T-cell (primary cell): ENCODE measurements at regions not wholly inside any gene's neighbourhood (a gene's known extent, or its start where the extent isn't known, plus 50 kb on each side); places are given as distances from the start of the nearest gene placed in this dataset.

Source experiments
- ATAC-seq, 4 experiments: fragments of 200-7000 bp in 3 of 4; fragments of 150-1000 bp in 1 of 4; cut with Tn5 transposase; replicated peaks in 1 of 4; 1 replicate in 3 of 4; 2 replicates in 1 of 4; pipeline ENCODE4 v1.10.0; 2021; ENCODE audit warnings: moderate library complexity in 3 of 4, mild to moderate bottlenecking in 2 of 4, moderate number of reproducible peaks in 1 of 4
- CTCF ChIA-PET, 2 donors: fragments of 300-600 bp; sonication (Branson Sonifier 250); formaldehyde crosslinking; loops; one replicate each; lab custom pipeline; 2022; ENCODE audit warnings: antibody characterized with exemption in 2 of 2; lab: Charles Lee
- POLR2A ChIA-PET, 2 donors: fragments of 300-600 bp; sonication (Branson Sonifier 250); formaldehyde crosslinking; loops; one replicate each; lab custom pipeline; 2022; ENCODE audit warnings: antibody characterized with exemption in 2 of 2; lab: Charles Lee
- DNase-seq, 35 experiments: peaks; one replicate each; pipeline versions ENCODE4 v3.0.0 to v3.0.0-alpha.2; 2013 to 2023
- H3K27ac ChIP-seq: one replicate; pipeline ENCODE4 v1.5.1; 2013; ENCODE audit warnings: low read length
- H3K27me3 ChIP-seq, 2 experiments: replicated peaks in 1 of 2; 1 replicate in 1 of 2; 2 replicates in 1 of 2; pipeline versions ENCODE4 v1.6.1 to v1.7.0; 2013; ENCODE audit warnings: low read length in 1 of 2, mixed read lengths in 1 of 2; ENCODE audit not compliant: control insufficient read depth in 2 of 2, insufficient read depth in 2 of 2; ENCODE audit errors: extremely low read depth in 1 of 2
- H3K36me3 ChIP-seq, 2 donors: 1 replicate in 1 of 2; 2 replicates in 1 of 2; pipeline versions ENCODE4 v1.6.1 to v1.7.0; 2013; ENCODE audit warnings: low read length in 1 of 2; ENCODE audit not compliant: control insufficient read depth in 2 of 2, insufficient read depth in 1 of 2; ENCODE audit errors: extremely low read depth in 1 of 2
- H3K4me1 ChIP-seq, 2 experiments: 1 replicate in 1 of 2; 2 replicates in 1 of 2; pipeline versions ENCODE4 v1.6.1 to v1.7.0; 2013; ENCODE audit warnings: low read length in 2 of 2, mixed read lengths in 1 of 2; ENCODE audit not compliant: insufficient read depth in 2 of 2, control insufficient read depth in 1 of 2; ENCODE audit errors: extremely low read depth in 1 of 2
- H3K4me3 ChIP-seq, 2 donors: 1 replicate in 1 of 2; 2 replicates in 1 of 2; pipeline versions ENCODE4 v1.5.1 to v1.7.0; 2013; ENCODE audit warnings: mild to moderate bottlenecking in 2 of 2, low read length in 1 of 2, moderate library complexity in 1 of 2; ENCODE audit not compliant: control insufficient read depth in 1 of 2; ENCODE audit errors: extremely low read depth in 1 of 2
- H3K9me3 ChIP-seq: 2 replicates; pipeline ENCODE4 v1.7.0; 2013
- H3K27ac Mint-ChIP-seq, 2 donors: one replicate each; pipeline ENCODE4 v1.8.0; 2020 to 2021; ENCODE audit warnings: mild to moderate bottlenecking in 2 of 2, mixed read lengths in 2 of 2
- H3K27me3 Mint-ChIP-seq, 2 donors: one replicate each; pipeline ENCODE4 v1.8.0; 2021 to 2022; ENCODE audit warnings: mixed read lengths in 2 of 2
- H3K36me3 Mint-ChIP-seq: one replicate; pipeline ENCODE4 v1.8.0; 2021; ENCODE audit warnings: mixed read lengths
- H3K4me1 Mint-ChIP-seq, 3 donors: one replicate each; pipeline ENCODE4 v1.8.0; 2020 to 2022; ENCODE audit warnings: mixed read lengths in 3 of 3, mild to moderate bottlenecking in 1 of 3
- H3K4me3 Mint-ChIP-seq, 3 donors: one replicate each; pipeline ENCODE4 v1.8.0; 2020 to 2022; ENCODE audit warnings: mild to moderate bottlenecking in 3 of 3, mixed read lengths in 3 of 3, moderate library complexity in 3 of 3
- H3K9me3 Mint-ChIP-seq, 3 donors: one replicate each; pipeline ENCODE4 v1.8.0; 2020 to 2022; ENCODE audit warnings: mixed read lengths in 3 of 3
- WGBS: methylation state at CpG from one replicate; pipeline ENCODE4 v1.1.5; 2013; ENCODE audit warnings: missing lambda C conversion rate; ENCODE audit not compliant: insufficient coverage; 5-methylcytosine and 5-hydroxymethylcytosine counted together

GRCh38 chr10:55183993-55184392 is 383.0 kb upstream of the PCDH15 start:
- H3K4me1 ChIP-seq: no peaks in the 10 kb centered on the region
- no peaks in the 10 kb centered on the region for H3K4me1 Mint-ChIP-seq
- no peak overlapping the region for H3K4me3 ChIP-seq
- POLR2A ChIA-PET: no interaction called here
- H3K27me3 Mint-ChIP-seq: no peaks in the 10 kb centered on the region
- H3K36me3 ChIP-seq: no peaks in the 10 kb centered on the region
- no peaks in the 10 kb centered on the region for H3K9me3 ChIP-seq
- no peaks in the 10 kb centered on the region for H3K36me3 Mint-ChIP-seq
- no CpG with 5 or more reads among the region's 2 CpGs for WGBS
- peaks cover 5 to 10% (median 7%) of the 10 kb centered on the region in 3 donors for H3K9me3 Mint-ChIP-seq
- ATAC-seq: no peak
- CTCF ChIA-PET: interaction anchor here in 1 of 2 donors (0.8 kb wide), 1 partner anchor 42 kb away, joined by 4 read pairs; no protein-coding TSS in a partner anchor
- H3K27ac Mint-ChIP-seq: no peak overlapping the region
- DNase-seq: no peak
- H3K4me3 Mint-ChIP-seq: no peak overlapping the region
- no peaks in the 10 kb centered on the region for H3K27me3 ChIP-seq
- no peak overlapping the region for H3K27ac ChIP-seq

- no peak for ATAC-seq
- Mint-ChIP-seq H3K9me3 (peaks cover 2 to 10% (median 7%) of the 10 kb centered on the region in 3 donors), H3K4me1 (no peaks in the 10 kb centered on the region), H3K27me3 (no peaks in the 10 kb centered on the region), H3K27ac (no peak overlapping the region), H3K4me3 (no peak overlapping the region), H3K36me3 (no peaks in the 10 kb centered on the region)
- DNase-seq: no peak
- Histone ChIP-seq H3K4me1 (no peaks in the 10 kb centered on the region), H3K9me3 (no peaks in the 10 kb centered on the region), H3K27me3 (no peaks in the 10 kb centered on the region), H3K36me3 (no peaks in the 10 kb centered on the region), H3K27ac (no peak overlapping the region), H3K4me3 (no peak overlapping the region)
- no CpG with 5 or more reads among the region's 1 CpG for WGBS
- CTCF ChIA-PET: no interaction called here
- POLR2A ChIA-PET: no interaction called here
Observed at GRCh38 chr10:55180357-55180756, 379.3 kb upstream of the PCDH15 start.

- Histone ChIP-seq H3K4me3 (no peak overlapping the region), H3K27me3 (no peaks in the 10 kb centered on the region), H3K36me3 (no peaks in the 10 kb centered on the region), H3K9me3 (no peaks in the 10 kb centered on the region), H3K4me1 (no peaks in the 10 kb centered on the region), H3K27ac (no peak overlapping the region)
- H3K36me3 Mint-ChIP-seq: no peaks in the 10 kb centered on the region
- DNase-seq (no peak), ATAC-seq (no peak)
- H3K9me3 Mint-ChIP-seq: peaks cover 4 to 13% (median 7%) of the 10 kb centered on the region in 3 donors
- ChIA-PET POLR2A (no interaction called here), CTCF (no interaction called here)
- no peaks in the 10 kb centered on the region for H3K4me1 Mint-ChIP-seq
- H3K27ac Mint-ChIP-seq: no peak overlapping the region
- no peak overlapping the region for H3K4me3 Mint-ChIP-seq
- no peaks in the 10 kb centered on the region for H3K27me3 Mint-ChIP-seq
- WGBS: 29% methylated on average over 4 of the region's 4 CpGs
Observed at GRCh38 chr10:55174419-55174818, 373.4 kb upstream of the PCDH15 start.

- Mint-ChIP-seq H3K27ac (no peak overlapping the region), H3K9me3 (peaks cover 4 to 12% (median 12%) of the 10 kb centered on the region in 3 donors), H3K27me3 (no peaks in the 10 kb centered on the region), H3K4me1 (no peaks in the 10 kb centered on the region), H3K4me3 (no peak overlapping the region), H3K36me3 (no peaks in the 10 kb centered on the region)
- no CpG with 5 or more reads among the region's 1 CpG for WGBS
- no peak overlapping the region for H3K4me3 ChIP-seq
- H3K27ac ChIP-seq: no peak overlapping the region
- no peaks in the 10 kb centered on the region for H3K4me1 ChIP-seq
- CTCF ChIA-PET: no interaction called here
- ATAC-seq (no peak), DNase-seq (no peak)
- H3K27me3 ChIP-seq: no peaks in the 10 kb centered on the region
- no peaks in the 10 kb centered on the region for H3K36me3 ChIP-seq
- no peaks in the 10 kb centered on the region for H3K9me3 ChIP-seq
- POLR2A ChIA-PET: no interaction called here
Observed at GRCh38 chr10:55169493-55169892, 368.5 kb upstream of the PCDH15 start.

- no peak overlapping the region for H3K27ac ChIP-seq
- ChIA-PET POLR2A (no interaction called here), CTCF (interaction anchor here in 1 of 2 donors (0.6 kb wide), 1 partner anchor 60 kb away, joined by 3 read pairs; no protein-coding TSS in a partner anchor)
- no peaks in the 10 kb centered on the region for H3K36me3 ChIP-seq
- no peaks in the 10 kb centered on the region for H3K9me3 ChIP-seq
- ATAC-seq (no peak), DNase-seq (no peak)
- no peaks in the 10 kb centered on the region for H3K4me1 Mint-ChIP-seq
- no peaks in the 10 kb centered on the region for H3K27me3 Mint-ChIP-seq
- no peak overlapping the region for H3K27ac Mint-ChIP-seq
- H3K27me3 ChIP-seq: no peaks in the 10 kb centered on the region
- no peaks in the 10 kb centered on the region for H3K36me3 Mint-ChIP-seq
- H3K4me3 Mint-ChIP-seq: no peak overlapping the region
- no peak overlapping the region for H3K4me3 ChIP-seq
- no peaks in the 10 kb centered on the region for H3K4me1 ChIP-seq
- peaks cover 4 to 12% (median 12%) of the 10 kb centered on the region in 3 donors for H3K9me3 Mint-ChIP-seq
- WGBS: no CpG with 5 or more reads among the region's 1 CpG
Observed at GRCh38 chr10:55168343-55168742, 367.3 kb upstream of the PCDH15 start.

- 76% methylated on average over 4 of the region's 6 CpGs for WGBS
- Histone ChIP-seq H3K4me1 (no peaks in the 10 kb centered on the region), H3K27ac (no peak overlapping the region), H3K9me3 (no peaks in the 10 kb centered on the region), H3K36me3 (no peaks in the 10 kb centered on the region), H3K4me3 (no peak overlapping the region), H3K27me3 (no peaks in the 10 kb centered on the region)
- Mint-ChIP-seq H3K4me1 (no peaks in the 10 kb centered on the region), H3K9me3 (peaks cover 7 to 11% (median 8%) of the 10 kb centered on the region in 3 donors), H3K36me3 (no peaks in the 10 kb centered on the region), H3K27ac (no peak overlapping the region), H3K4me3 (no peak overlapping the region), H3K27me3 (no peaks in the 10 kb centered on the region)
- DNase-seq (no peak), ATAC-seq (no peak)
- POLR2A ChIA-PET: interaction anchor here in 1 of 2 donors (0.7 kb wide), 1 partner anchor 45 kb away, joined by 3 read pairs; no protein-coding TSS in a partner anchor
- CTCF ChIA-PET: no interaction called here
Observed at GRCh38 chr10:55163388-55163979, 362.5 kb upstream of the PCDH15 start.
